ENCODE measurements at regions not wholly inside any gene's neighbourhood (a gene's known extent, or its start where the extent isn't known, plus 50 kb on each side); places are given as distances from the start of the nearest gene placed in this dataset.

DNA sequence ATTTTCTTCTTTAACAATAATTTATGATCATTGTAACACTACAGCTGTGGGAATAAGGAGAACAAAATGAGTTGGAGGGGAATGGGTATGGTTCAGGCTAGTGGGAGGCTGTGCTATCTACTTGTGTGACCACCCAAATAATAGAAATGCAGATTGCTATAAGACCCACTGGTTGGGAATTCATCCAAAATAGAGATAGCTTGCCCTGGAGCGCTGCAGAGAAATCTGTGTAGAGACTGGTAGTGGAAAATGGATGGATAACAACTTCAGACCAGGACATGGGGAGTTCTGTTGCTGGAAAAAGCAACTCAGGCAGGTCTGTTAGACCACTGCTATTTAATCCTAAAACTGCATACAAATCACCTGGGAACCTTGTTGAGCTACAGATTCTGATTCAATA lies 137.1 kb upstream of the MKLN1 start:
- Histone ChIP-seq H3K36me3 (no peaks in the 10 kb centered on the region), H3K4me3 (replicated peaks in 1 of 3) (no peak overlapping the region), H3K27ac (peak overlapping the region in 1 of 3 donors; percentile 42), H3K4me1 (peaks cover 18 to 27% of the 10 kb centered on the region in 2 donors), H3K9me3 (no peaks in the 10 kb centered on the region), H3K27me3 (no peaks in the 10 kb centered on the region)
- intact Hi-C loops (cut with DNase I): no loop called here
- WGBS, 2 donors: 67 to 71% methylated on average over 1 of the region's 1 CpG
- DNase-seq: no peak
- TF ChIP-seq POLR2A (IDR thresholded peaks at IDR 0.05): no peak
- TF ChIP-seq, protein P1, sequence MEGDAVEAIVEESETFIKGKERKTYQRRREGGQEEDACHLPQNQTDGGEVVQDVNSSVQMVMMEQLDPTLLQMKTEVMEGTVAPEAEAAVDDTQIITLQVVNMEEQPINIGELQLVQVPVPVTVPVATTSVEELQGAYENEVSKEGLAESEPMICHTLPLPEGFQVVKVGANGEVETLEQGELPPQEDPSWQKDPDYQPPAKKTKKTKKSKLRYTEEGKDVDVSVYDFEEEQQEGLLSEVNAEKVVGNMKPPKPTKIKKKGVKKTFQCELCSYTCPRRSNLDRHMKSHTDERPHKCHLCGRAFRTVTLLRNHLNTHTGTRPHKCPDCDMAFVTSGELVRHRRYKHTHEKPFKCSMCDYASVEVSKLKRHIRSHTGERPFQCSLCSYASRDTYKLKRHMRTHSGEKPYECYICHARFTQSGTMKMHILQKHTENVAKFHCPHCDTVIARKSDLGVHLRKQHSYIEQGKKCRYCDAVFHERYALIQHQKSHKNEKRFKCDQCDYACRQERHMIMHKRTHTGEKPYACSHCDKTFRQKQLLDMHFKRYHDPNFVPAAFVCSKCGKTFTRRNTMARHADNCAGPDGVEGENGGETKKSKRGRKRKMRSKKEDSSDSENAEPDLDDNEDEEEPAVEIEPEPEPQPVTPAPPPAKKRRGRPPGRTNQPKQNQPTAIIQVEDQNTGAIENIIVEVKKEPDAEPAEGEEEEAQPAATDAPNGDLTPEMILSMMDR (IDR thresholded peaks at IDR 0.05): no peak

DNA sequence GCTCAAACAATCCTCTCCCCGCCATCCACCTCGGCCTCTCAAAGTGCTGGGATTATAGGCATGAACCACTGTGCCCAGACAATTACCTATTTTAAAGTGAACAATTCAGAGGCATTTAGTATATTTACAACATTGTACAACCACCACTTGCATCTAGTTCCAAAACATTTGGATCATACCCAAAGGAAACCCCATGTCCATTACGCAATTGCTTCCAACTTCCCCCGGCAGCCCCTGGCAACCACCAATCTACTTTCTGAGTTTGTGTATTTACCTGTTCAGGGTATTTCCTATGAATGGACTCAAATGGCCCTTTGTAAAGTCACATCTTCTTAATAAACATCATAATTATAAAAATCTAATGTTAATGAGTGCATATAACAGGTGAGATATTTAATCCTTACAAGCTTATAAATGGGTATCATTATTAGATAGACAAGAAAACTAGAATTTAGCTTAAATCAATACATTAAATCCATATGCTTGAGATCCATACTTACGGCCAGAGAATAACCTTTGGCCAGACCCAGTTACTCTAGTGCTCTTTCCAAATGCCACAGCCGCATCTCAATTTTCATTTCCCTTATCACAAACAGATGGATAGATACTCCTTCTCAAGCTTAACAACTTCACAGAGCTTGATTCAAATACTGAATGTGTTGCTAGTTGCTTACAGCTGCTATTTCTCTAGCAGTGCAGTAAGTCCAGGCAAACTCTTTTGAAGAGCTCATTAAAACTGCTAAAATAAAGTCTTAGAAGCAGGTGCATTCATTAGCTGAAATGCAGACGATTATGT lies 133.4 kb upstream of the MKLN1 start:
- WGBS, 2 donors: 79 to 83% methylated on average over 7 of the region's 7 CpGs
- DNase-seq: no peak

DNA sequence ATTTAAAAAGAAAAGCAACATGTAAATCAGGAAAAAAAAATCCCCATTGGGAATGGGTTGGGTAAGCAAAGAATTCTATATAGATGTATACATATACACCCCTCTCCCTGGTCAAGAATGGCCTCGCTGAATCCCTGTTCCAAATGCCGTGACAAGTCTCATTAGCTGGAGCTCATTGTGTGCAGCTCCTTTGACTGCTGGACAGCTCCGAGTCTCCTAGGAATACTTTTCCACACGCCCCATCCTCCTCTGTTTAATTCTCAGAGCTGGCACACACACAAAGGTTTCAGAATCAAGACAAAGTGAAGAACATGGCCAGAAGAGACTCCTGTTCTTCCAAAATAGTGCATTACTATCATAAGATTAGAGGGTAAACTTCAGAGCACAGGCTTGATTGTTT lies 130.9 kb upstream of the MKLN1 start:
- H3K4me3 ChIP-seq (replicated peaks in 1 of 3): no peak overlapping the region
- TF ChIP-seq, protein P1 (IDR thresholded peaks at IDR 0.05): no peak
- TF ChIP-seq POLR2A (IDR thresholded peaks at IDR 0.05): no peak
- no peaks in the 10 kb centered on the region for H3K9me3 ChIP-seq
- no peaks in the 10 kb centered on the region for H3K27me3 ChIP-seq
- no peaks in the 10 kb centered on the region for H3K36me3 ChIP-seq
- intact Hi-C loops (cut with DNase I): no loop called here
- DNase-seq: peak; percentile 29 to 34
- H3K4me1 ChIP-seq: no peaks in the 10 kb centered on the region
- H3K27ac ChIP-seq: no peak overlapping the region
- 20 to 37% methylated on average over 4 of the region's 4 CpGs for WGBS, 2 donors

More for the DNA sequence above, 133.4 kb upstream of the MKLN1 start:
- TF ChIP-seq, protein P1 (IDR thresholded peaks at IDR 0.05): no peak
- no peak for TF ChIP-seq POLR2A (IDR thresholded peaks at IDR 0.05)
- Histone ChIP-seq H3K4me3 (replicated peaks in 1 of 3) (no peak overlapping the region), H3K4me1 (peaks cover 0 to 11% of the 10 kb centered on the region in 2 donors), H3K27me3 (no peaks in the 10 kb centered on the region), H3K27ac (no peak overlapping the region), H3K9me3 (no peaks in the 10 kb centered on the region), H3K36me3 (no peaks in the 10 kb centered on the region)
- intact Hi-C loops (cut with DNase I): no loop called here

DNA sequence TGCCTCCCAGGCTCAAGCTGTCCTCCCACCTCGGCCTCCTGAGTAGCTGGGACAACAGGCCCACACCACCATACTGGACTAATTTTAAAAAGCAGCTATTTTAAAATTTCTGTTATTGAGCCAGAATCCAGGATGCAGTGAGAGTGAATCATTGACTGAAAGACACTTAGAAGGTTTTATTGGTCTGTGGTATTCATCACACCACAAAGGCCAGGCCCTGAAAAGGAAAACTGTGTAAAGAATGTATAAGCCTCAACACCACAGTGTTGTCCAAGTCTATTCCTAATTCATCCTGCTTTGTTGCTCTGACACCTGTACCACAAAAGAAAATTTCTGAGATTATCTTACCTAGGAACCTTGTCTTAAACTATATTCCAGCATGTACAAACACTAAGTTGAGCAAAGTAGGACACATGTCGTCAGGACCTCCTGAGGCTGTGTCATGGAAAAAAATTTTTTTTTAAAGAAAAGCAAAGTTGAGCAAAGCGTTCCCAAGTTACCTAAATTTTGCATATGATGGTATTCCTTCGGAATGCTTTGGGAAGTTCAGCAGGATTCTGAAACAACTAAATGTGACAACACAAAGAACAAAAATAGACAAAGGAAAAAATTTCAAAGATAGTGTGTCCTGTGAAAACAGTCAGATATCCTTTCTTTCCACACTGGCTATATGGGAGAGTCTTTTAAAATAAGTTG lies 129.6 kb upstream of the MKLN1 start:
- no peaks in the 10 kb centered on the region for H3K36me3 ChIP-seq
- DNase-seq: no peak
- no peaks in the 10 kb centered on the region for H3K4me1 ChIP-seq
- no peak overlapping the region for H3K27ac ChIP-seq
- intact Hi-C loops (cut with DNase I): no loop called here
- H3K27me3 ChIP-seq: no peaks in the 10 kb centered on the region
- TF ChIP-seq POLR2A (IDR thresholded peaks at IDR 0.05): no peak
- TF ChIP-seq, protein P1 (IDR thresholded peaks at IDR 0.05): no peak
- H3K9me3 ChIP-seq: no peaks in the 10 kb centered on the region
- no peak overlapping the region for H3K4me3 ChIP-seq (replicated peaks in 1 of 3)
- 91 to 93% methylated on average over 4 of the region's 4 CpGs for WGBS, 2 donors

DNA sequence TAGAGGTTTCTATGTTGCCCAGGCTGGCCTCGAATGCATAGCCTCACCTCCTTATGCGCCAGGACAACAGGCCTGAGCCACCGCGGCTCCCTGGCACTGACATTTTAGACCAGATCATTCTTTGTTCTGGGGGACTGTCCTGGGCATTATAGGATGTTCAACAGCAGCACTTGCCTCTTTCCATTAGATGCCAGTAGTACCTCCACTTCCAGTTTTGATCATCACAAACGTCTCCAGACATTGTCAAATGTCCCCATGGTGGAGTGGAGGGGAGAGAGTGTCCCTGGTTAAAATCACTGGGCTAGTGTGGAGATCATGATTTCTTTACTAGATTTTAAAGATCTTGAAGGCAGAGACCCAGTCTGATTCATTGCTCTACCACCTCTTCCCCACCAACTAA lies 125.2 kb upstream of the MKLN1 start:
- TF ChIP-seq, protein P1 (IDR thresholded peaks at IDR 0.05): no peak
- no peak for TF ChIP-seq POLR2A (IDR thresholded peaks at IDR 0.05)
- H3K9me3 ChIP-seq: no peaks in the 10 kb centered on the region
- DNase-seq: no peak
- peak overlapping the region in 1 of 3 donors; percentile 36 for H3K27ac ChIP-seq
- no peaks in the 10 kb centered on the region for H3K27me3 ChIP-seq
- WGBS, 2 donors: 84 to 95% methylated on average over 5 of the region's 5 CpGs
- H3K4me1 ChIP-seq: no peaks in the 10 kb centered on the region
- intact Hi-C loops (cut with DNase I): no loop called here
- no peak overlapping the region for H3K4me3 ChIP-seq (replicated peaks in 1 of 3)
- no peaks in the 10 kb centered on the region for H3K36me3 ChIP-seq
